ENCODE measurements at regions not wholly inside any gene's neighbourhood (a gene's known extent, or its start where the extent isn't known, plus 50 kb on each side); places are given as distances from the start of the nearest gene placed in this dataset.

DNA sequence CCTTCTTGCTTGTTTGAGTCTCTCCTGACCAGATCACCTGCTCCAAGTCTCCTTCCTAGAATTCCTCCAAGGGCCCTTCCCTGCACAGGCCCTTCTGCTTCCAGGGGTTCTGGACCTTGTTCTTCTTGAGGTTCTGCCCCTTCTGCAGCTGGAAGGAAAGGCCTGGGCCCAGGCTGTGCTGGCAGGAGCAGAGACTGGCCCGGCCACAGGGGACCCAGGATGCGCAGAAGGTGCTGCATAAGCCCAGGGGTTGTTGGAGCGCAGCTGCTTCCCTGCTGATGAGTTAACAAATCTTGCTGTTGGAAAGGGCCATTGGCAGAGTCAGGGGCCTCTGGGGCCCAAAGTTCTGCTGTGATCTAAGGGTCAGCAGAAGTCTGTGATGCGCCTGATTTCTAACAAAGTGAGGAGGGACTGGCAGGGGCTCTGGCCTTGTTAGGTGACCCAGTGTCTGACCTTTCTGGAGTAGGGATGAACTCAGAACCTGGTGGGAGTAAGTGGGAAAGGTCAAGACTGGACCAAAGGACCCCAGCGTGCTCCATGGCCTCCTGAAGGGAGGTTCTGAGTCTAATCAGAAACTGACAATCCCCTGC, 509.8 kb downstream of the PTPRU start:
- no peaks in the 10 kb centered on the region for H3K4me1 ChIP-seq
- H3K4me3 ChIP-seq, result no peak overlapping the region
- H3K27ac Mint-ChIP-seq, result no peak overlapping the region
- no peaks in the 10 kb centered on the region for H3K9me3 Mint-ChIP-seq
- H3K27ac ChIP-seq, result no peak overlapping the region
- H3K27me3 Mint-ChIP-seq (ENCODE audit: insufficient read depth, low read depth), result peaks cover 10% of the 10 kb centered on the region
- no peaks in the 10 kb centered on the region for H4K20me1 ChIP-seq (ENCODE audit: low read depth)
- H3K4me3 Mint-ChIP-seq, result no peak overlapping the region
- no peaks in the 10 kb centered on the region for H3F3A ChIP-seq (ENCODE audit: low read depth)
- H3K9ac ChIP-seq, result no peak overlapping the region
- no peak for TF ChIP-seq CTCF (IDR thresholded peaks at IDR 0.05)
- no peak for TF ChIP-seq EZH2phosphoT487 (IDR thresholded peaks at IDR 0.05)
- TF ChIP-seq EZH2 (IDR thresholded peaks at IDR 0.05), result no peak
- H3K36me3 Mint-ChIP-seq, result no peaks in the 10 kb centered on the region
- H3K27me3 ChIP-seq, result no peaks in the 10 kb centered on the region
- peaks cover 2% of the 10 kb centered on the region for H3K4me1 Mint-ChIP-seq
- H3K36me3 ChIP-seq, result no peaks in the 10 kb centered on the region
- no peak for DNase-seq (ENCODE audit: low spot score)
- H3K4me2 ChIP-seq, result no peak overlapping the region
- H2AFZ ChIP-seq (replicated peaks), result no peak overlapping the region
- no peaks in the 10 kb centered on the region for H3K9me3 ChIP-seq (ENCODE audit: low read depth)
- H3K79me2 ChIP-seq (ENCODE audit: low read depth), result no peaks in the 10 kb centered on the region

- H3K9me3 Mint-ChIP-seq, result no peaks in the 10 kb centered on the region
- H3K27ac ChIP-seq, result no peak overlapping the region
- H3K27ac Mint-ChIP-seq, result no peak overlapping the region
- DNase-seq (ENCODE audit: low spot score), result no peak
- H3K27me3 ChIP-seq, result no peaks in the 10 kb centered on the region
- no peaks in the 10 kb centered on the region for H3K36me3 ChIP-seq
- H3K9me3 ChIP-seq (ENCODE audit: low read depth), result no peaks in the 10 kb centered on the region
- no peak overlapping the region for H2AFZ ChIP-seq (replicated peaks)
- no peak overlapping the region for H3K4me3 Mint-ChIP-seq
- H3K36me3 Mint-ChIP-seq, result no peaks in the 10 kb centered on the region
- no peak for TF ChIP-seq EZH2phosphoT487 (IDR thresholded peaks at IDR 0.05)
- TF ChIP-seq CTCF (IDR thresholded peaks at IDR 0.05), result no peak
- no peak for TF ChIP-seq EZH2 (IDR thresholded peaks at IDR 0.05)
- no peak overlapping the region for H3K4me3 ChIP-seq
- no peaks in the 10 kb centered on the region for H3K4me1 ChIP-seq
- H3K79me2 ChIP-seq (ENCODE audit: low read depth), result no peaks in the 10 kb centered on the region
- peaks cover 2% of the 10 kb centered on the region for H3K4me1 Mint-ChIP-seq
- H3K9ac ChIP-seq, result no peak overlapping the region
- H4K20me1 ChIP-seq (ENCODE audit: low read depth), result no peaks in the 10 kb centered on the region
- H3K4me2 ChIP-seq, result no peak overlapping the region
- H3K27me3 Mint-ChIP-seq (ENCODE audit: insufficient read depth, low read depth), result peaks cover 4% of the 10 kb centered on the region
- no peaks in the 10 kb centered on the region for H3F3A ChIP-seq (ENCODE audit: low read depth)
Observed at GRCh38 chr1:29744684-29745490, 508.6 kb downstream of the PTPRU start.

GRCh38 chr1:29743931-29744330, 507.6 kb downstream of the PTPRU start:
- TF ChIP-seq EZH2phosphoT487 (IDR thresholded peaks at IDR 0.05) (no peak), EZH2 (IDR thresholded peaks at IDR 0.05) (no peak), CTCF (IDR thresholded peaks at IDR 0.05) (no peak)
- Histone ChIP-seq H3K9ac (no peak overlapping the region), H3K27ac (no peak overlapping the region), H3F3A (ENCODE audit: low read depth) (no peaks in the 10 kb centered on the region), H3K4me1 (no peaks in the 10 kb centered on the region), H3K36me3 (no peaks in the 10 kb centered on the region), H2AFZ (replicated peaks) (no peak overlapping the region), H3K27me3 (no peaks in the 10 kb centered on the region), H3K79me2 (ENCODE audit: low read depth) (no peaks in the 10 kb centered on the region), H3K4me2 (no peak overlapping the region), H3K9me3 (ENCODE audit: low read depth) (no peaks in the 10 kb centered on the region), H3K4me3 (no peak overlapping the region), H4K20me1 (ENCODE audit: low read depth) (no peaks in the 10 kb centered on the region)
- Mint-ChIP-seq H3K4me3 (no peak overlapping the region), H3K27me3 (ENCODE audit: insufficient read depth, low read depth) (peaks cover 4% of the 10 kb centered on the region), H3K4me1 (peaks cover 2% of the 10 kb centered on the region), H3K9me3 (no peaks in the 10 kb centered on the region), H3K36me3 (no peaks in the 10 kb centered on the region), H3K27ac (no peak overlapping the region)
- DNase-seq (ENCODE audit: low spot score), result no peak

Data from neural progenitor cell (in vitro differentiated cells).